MV-4-11 (cell line): ENCODE measurements at regions not wholly inside any gene's neighbourhood (a gene's known extent, or its start where the extent isn't known, plus 50 kb on each side); places are given as distances from the start of the nearest gene placed in this dataset.
"Not testable (repeated sequence)": the region's sequence is repeated elsewhere in the genome, so short reads cannot be mapped to it uniquely, and the experiment has no call there.

ENCODE experiments used
- DNase-seq: peaks from one replicate; lab custom pipeline; 2025; lab: John Stamatoyannopoulos, UW

DNA sequence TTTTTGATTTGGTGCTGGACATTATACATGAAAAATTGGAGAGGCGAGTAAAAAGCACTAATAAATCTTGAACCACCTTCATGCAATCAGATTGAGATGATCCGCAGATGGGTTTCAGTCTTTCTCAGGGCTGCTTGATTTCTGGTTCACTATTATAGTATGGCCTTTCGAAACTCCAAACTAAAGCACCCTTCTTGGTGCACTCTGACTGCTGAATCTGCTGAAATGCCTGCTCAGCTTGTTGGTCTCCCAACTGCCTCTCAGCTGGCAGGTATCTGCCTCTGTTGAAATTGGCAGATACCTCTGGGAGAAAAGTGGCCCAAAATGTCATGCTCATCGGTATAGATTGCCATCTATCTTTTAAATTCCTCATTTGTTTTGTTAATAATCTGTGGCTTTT is 102.5 kb upstream of the WIPF3 start:
- DNase-seq = not testable (repeated sequence)

DNA sequence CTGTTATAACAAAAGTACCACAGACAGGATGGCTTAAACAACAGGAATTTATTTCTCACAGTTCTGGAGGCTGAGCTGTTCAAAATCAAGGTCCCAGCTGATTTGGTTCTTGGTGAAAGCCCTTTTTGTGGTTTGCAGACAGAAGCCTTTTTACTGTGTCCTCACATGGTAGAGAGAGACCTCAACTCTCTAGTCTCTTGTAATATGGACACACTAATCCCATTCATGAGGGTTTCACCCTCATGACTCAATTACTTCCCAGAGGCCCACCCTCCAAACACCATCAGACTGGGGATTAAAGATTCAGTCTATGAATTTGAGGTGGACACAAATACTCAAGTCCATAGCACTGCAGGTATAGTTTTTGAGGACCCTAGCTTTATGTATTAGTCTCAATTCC is 97.3 kb upstream of the WIPF3 start:
- DNase-seq = not testable (repeated sequence)

DNA sequence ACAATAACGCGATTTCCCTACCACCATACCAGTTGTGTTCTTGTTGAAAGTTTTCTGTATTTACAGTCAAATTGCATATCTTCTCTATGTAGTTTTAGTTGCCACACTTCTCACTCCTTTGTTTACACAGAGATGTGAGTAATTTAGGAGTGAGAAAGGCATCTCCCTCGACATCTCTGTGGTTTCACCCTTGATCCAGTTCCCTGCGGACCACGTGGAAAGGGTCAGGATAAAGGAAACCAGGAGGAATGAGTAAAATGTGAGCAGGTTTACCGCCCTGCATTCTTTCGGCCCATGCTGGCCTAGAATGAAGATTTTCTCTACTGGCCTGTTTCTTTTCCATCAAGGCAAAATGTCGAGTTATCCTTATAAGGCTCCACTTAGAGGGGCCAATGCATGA is 83.2 kb upstream of the WIPF3 start:
- not testable (repeated sequence) for DNase-seq

DNA sequence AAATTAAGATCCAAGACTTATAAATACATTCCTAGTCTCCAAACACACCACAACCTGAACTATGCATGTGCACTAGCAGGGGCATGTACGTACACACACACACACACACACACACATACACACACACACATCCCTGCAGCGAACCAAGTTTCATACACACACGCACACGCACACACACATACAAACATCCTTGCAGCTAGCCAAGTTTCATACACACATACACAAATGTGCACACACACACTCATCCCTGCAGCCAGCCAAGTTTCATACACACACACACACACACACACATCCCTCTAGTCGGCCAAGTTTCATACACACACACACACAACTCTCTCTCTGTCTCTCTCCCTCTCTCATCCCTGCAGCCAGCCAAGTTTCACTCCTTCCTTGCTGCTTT is 82.7 kb upstream of the WIPF3 start:
- DNase-seq = no peak

DNA sequence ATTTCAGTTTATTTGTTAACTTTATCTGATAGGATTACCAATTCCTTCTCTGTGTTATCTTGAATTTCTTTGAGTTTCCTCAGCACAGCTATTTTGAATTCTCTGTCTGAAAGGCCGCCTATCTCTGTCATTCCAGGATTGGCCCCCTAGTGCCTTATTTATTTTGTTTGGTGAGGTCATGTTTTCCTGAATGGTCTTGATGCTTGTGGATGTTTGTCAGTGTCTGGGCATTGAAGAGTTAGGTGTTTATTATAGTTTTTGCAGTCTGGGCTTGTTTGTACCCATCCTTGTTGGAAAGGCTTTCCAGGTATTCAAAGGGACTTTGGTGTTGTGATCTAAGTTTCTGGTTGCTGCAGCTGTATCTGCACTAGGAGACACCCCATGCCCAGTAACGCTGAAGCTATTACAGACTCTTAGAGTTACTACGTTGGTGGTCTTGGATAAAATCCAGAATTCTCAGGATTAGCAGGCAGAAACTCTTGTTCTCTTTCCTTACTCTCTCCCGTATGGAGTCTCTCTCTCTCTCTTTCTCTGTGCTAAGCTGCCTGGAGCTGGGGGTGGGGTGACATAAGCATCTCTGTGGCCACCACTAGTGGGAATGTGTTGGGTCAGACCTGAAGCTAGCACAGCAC is 76.7 kb upstream of the WIPF3 start:
- DNase-seq = not testable (repeated sequence)

DNA sequence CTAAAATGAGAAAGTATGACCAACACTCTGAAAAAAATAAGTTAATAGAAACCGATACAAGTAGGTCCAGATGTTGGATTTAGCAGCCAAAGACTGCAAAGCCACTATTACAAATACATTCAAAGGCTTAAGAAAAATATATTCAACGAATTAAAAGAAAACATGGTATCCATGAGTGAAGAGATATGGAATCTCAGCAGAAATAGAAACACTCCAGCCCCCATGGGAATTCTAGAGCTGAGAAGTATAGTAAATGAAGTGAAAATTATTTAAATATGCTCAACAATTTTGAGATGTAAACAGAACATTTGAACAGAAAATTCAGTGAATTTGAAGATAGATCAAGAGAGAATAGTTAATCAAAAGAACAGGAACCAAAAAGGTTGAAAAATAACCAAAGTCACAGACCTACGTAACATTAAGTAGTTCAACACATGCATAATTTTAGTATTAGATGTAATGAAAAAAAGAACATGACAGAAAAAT is 72.0 kb upstream of the WIPF3 start:
- no peak for DNase-seq

DNA sequence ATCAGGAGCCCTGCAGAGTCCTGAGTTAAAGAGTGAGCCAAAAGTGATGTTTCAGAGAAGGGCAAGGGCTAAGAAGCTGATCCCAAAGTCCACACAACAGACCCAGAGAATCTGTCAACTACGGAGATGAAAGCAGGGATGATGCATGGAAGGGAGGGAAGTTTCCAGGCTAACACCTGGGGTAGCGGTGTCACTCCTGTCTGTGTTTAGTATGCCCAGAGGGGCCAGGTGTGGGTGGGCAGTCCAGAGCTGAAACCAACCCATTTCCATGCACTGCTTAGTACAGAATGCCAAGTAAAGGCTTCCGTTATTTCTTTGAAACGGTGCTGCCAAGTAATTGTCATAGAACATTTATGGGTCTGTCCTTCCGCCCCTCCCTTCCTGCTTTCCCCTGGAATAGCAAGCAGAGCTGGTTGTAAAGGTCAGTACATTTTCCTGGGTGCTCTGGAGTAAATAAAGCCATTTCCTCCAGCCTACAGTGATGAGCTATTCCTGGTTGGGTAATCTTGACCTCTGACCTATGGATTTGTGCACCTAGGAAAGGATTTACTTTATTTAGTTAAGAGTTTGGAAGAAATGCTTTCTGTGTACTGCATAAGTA is 58.6 kb upstream of the WIPF3 start:
- not testable (repeated sequence) for DNase-seq

DNA sequence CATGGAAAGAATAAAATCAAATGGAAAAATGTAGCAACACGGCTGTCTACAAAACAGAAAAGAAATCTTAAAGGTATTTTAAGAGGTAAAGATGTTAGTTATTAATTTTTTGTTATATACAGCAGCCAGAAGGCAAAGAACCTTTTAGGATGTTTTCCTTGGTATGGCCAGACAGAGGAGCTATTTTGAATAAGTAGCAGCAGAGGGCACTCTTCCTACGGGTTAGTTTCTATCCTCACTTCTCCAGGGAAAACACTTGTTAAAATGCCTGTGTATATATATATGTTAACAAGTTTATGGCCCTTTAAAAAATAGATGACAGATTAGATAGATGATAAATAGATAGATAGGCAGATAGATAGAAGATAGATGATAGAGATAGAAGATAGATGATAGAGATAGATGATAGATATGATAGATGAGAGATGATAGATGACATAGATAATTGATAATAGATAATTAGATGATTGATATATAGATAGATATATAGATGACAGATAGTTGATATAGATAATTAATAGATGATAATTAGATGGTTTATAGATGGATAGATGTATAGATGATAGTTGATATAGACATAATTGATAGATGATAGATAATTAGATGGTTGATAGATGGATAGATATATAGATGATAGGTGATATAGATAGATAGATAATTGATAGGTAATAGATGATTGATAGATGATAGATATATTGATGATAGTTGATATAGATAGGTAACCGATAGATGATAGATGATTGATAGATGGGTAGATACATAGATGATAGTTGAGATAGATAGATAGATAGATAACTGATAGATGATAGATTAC is 57.8 kb upstream of the WIPF3 start:
- peak; percentile 35 for DNase-seq

DNA sequence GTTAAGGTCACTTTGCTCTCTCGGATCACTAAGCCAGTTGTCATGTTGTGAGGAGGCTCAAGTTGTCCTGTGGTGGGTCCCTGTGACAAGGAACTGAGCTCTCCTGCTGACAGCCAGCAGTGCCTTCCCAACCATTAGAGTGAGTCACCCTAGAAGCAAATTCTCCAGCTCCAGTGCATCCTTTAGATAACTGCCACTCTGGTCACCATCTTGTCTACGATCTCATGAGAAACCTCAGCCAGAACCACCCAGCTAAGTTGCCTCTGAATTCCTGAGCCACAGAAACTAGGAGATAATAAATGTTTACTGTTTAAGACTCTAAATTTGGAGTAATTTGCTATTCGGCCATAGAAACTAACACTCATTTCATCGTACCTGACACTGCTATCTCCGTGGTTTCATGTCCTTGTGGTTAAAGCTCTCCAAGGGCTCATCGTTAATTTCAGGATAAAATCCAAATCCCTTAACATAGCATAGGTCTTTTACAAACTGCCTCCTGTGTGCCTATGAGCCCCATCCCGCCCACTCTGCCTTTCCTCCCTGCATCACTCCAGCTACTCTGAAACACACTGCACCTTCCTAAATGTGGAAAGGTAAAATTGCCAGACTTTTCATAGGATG is 56.5 kb upstream of the WIPF3 start:
- no peak for DNase-seq

DNA sequence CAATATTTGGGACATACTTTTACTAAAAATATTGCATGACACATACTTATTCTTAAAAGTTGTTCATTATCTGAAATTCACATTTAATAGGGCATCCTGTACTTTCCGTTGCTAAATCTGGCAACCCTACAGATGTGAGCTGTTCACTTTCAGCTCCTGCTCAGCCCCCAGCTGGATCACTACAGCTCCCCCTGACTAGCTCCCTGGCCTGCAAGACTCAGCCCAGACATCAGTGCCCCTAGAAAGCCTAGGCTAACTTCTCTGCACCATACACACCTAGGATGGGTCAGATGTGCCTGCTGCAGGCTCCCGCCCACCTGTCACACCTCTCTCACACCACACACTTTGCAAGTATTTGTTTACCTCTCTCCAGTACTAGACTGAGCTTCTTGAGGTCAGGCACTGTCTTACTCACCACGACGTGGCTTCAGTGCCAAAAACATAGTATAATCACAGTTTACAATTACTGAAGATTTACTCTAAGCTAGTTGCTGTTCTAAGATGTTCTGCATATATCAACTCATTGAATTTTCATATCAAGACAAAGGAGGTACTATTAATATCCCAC is 55.9 kb upstream of the WIPF3 start:
- DNase-seq = not testable (repeated sequence)

DNA sequence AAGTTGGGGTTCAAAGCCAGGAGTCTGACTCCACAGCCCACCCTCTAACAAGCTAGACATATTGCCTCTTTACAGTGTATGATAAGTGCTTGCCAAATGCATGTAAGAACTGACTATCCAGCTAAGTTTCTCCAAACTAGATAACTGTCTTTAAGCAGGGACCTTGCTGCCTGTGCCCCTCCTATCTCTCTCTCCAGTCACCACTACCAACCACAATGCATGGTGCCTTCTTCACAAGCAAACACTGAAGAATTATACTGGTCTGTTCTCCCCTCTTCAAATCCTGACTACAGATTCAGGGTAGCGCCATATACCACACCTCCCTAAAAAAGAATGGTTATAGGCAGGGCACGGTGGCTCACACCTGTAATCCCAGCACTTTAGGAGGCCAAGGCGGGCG is 55.3 kb upstream of the WIPF3 start:
- DNase-seq = not testable (repeated sequence)

DNA sequence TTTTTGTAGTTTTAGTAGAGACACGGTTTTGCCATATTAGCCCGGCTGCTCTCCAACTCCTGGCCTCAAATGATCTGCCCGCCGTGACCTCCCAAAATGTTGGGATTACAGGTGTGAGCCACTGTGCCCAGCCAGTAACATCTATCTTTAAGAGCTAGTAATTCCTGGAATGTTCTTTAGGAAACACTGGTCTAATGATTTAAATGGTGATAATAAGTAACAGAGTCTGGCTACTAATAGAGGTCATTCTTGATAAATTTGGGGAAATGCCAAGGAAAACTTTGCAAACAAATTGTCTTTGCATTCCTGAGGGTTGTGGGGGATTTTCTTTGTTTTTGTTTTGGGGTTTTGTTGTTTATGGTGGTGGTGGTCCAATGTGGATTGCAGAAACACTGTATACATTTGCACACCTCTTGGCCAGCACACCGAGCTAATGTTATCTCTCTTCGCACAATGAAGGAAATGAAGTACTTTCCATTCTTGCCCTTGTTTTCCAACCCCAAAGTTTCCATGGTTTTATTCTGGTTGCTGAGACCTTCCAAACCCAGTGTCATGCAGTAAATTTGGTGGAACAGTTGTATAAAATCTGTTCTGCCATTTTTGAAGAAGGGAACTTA is 51.3 kb upstream of the WIPF3 start:
- no peak for DNase-seq
